Ectodermal cell (in vitro differentiated cells): ENCODE measurements at regions not wholly inside any gene's neighbourhood (a gene's known extent, or its start where the extent isn't known, plus 50 kb on each side); places are given as distances from the start of the nearest gene placed in this dataset.

Source experiments
- H3K27ac ChIP-seq: 2 replicates; pipeline ENCODE4 v1.7.0; 2013; ENCODE audit warnings: mild to moderate bottlenecking, low read depth, low read length; ENCODE audit not compliant: insufficient read depth, poor library complexity, severe bottlenecking
- H3K27me3 ChIP-seq: 2 replicates; pipeline ENCODE4 v1.7.0; 2013; ENCODE audit warnings: mild to moderate bottlenecking, low read length; ENCODE audit not compliant: insufficient read depth, control insufficient read depth, poor library complexity, severe bottlenecking
- H3K36me3 ChIP-seq: one replicate; pipeline ENCODE4 v1.7.0; 2013; ENCODE audit warnings: low read length; ENCODE audit not compliant: control insufficient read depth, insufficient read depth
- H3K4me1 ChIP-seq: one replicate; pipeline ENCODE4 v1.7.0; 2013; ENCODE audit warnings: low read length; ENCODE audit not compliant: control insufficient read depth, insufficient read depth
- H3K4me3 ChIP-seq: 2 replicates; pipeline ENCODE4 v1.7.0; 2013; ENCODE audit warnings: low read depth, low read length, control low read depth; ENCODE audit not compliant: insufficient read depth
- H3K9me3 ChIP-seq: 2 replicates; pipeline ENCODE4 v1.7.0; 2013; ENCODE audit warnings: mild to moderate bottlenecking, low read length, moderate library complexity; ENCODE audit not compliant: control insufficient read depth
- WGBS, 2 experiments: methylation state at CpG; one replicate each; pipeline ENCODE4 v1.1.7; 2013; ENCODE audit warnings: missing lambda C conversion rate in 2 of 2; 5-methylcytosine and 5-hydroxymethylcytosine counted together

GRCh38 chr16:64440005-64440404 is 681.9 kb downstream of the CDH11 start:
- H3K4me3 ChIP-seq: no peak overlapping the region
- H3K27ac ChIP-seq: no peak overlapping the region
- H3K36me3 ChIP-seq: no peaks in the 10 kb centered on the region
- H3K9me3 ChIP-seq: no peaks in the 10 kb centered on the region
- no peaks in the 10 kb centered on the region for H3K27me3 ChIP-seq
- 87 to 93% methylated on average over 3 to 5 of the region's 5 CpGs for whole genome bisulfite sequencing, 2 experiments
- no peaks in the 10 kb centered on the region for H3K4me1 ChIP-seq

- H3K27me3 ChIP-seq: no peaks in the 10 kb centered on the region
- 88 to 91% methylated on average over 8 of the region's 9 CpGs for WGBS, 2 experiments
- H3K4me3 ChIP-seq: no peak overlapping the region
- no peak overlapping the region for H3K27ac ChIP-seq
- no peaks in the 10 kb centered on the region for H3K9me3 ChIP-seq
- no peaks in the 10 kb centered on the region for H3K36me3 ChIP-seq
- no peaks in the 10 kb centered on the region for H3K4me1 ChIP-seq
Observed at GRCh38 chr16:64437706-64438324, 684.0 kb downstream of the CDH11 start.

- 92 to 94% methylated on average over 4 of the region's 4 CpGs for WGBS, 2 experiments
- H3K4me3 ChIP-seq: no peak overlapping the region
- H3K36me3 ChIP-seq: no peaks in the 10 kb centered on the region
- H3K27me3 ChIP-seq: no peaks in the 10 kb centered on the region
- H3K9me3 ChIP-seq: no peaks in the 10 kb centered on the region
- no peak overlapping the region for H3K27ac ChIP-seq
- H3K4me1 ChIP-seq: no peaks in the 10 kb centered on the region
Observed at GRCh38 chr16:64434526-64435069, 687.3 kb downstream of the CDH11 start.

GRCh38 chr16:64428463-64429113 is 693.3 kb downstream of the CDH11 start:
- no peaks in the 10 kb centered on the region for H3K36me3 ChIP-seq
- H3K4me3 ChIP-seq: no peak overlapping the region
- WGBS, 2 experiments: 83 to 89% methylated on average over 5 of the region's 5 CpGs
- no peaks in the 10 kb centered on the region for H3K9me3 ChIP-seq
- H3K27ac ChIP-seq: no peak overlapping the region
- no peaks in the 10 kb centered on the region for H3K4me1 ChIP-seq
- H3K27me3 ChIP-seq: no peaks in the 10 kb centered on the region

DNA sequence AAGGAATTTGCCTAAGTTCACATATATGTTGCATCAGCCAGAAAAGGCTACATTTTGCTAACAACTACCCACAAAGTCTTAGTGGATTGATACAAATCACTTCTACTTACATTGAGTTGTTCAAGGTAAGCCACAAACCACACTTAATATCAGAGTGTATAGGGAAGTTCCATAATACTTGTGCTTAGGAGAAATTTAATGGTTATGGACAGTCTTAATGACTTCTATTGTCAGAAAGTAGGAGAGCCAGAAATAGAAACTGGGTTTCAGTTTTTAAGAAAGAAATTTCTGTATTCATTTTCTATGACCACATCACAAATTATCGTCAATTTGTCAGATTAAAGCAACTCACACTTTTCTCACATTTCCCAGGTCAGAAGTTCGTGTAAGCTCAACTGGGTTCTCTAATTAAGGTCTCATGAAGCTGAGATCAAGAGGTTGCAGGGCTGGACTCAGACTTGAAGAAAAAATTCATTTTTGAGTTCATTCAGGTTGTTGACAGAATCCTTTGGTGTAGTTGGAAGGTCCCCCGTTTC is 695.7 kb downstream of the CDH11 start:
- Histone ChIP-seq H3K27me3 (no peaks in the 10 kb centered on the region), H3K36me3 (no peaks in the 10 kb centered on the region), H3K4me1 (no peaks in the 10 kb centered on the region), H3K4me3 (no peak overlapping the region), H3K27ac (no peak overlapping the region), H3K9me3 (no peaks in the 10 kb centered on the region)
- WGBS, 2 experiments: 86 to 95% methylated on average over 3 of the region's 3 CpGs

GRCh38 chr16:64425381-64425780 is 696.5 kb downstream of the CDH11 start:
- no peaks in the 10 kb centered on the region for H3K36me3 ChIP-seq

DNA sequence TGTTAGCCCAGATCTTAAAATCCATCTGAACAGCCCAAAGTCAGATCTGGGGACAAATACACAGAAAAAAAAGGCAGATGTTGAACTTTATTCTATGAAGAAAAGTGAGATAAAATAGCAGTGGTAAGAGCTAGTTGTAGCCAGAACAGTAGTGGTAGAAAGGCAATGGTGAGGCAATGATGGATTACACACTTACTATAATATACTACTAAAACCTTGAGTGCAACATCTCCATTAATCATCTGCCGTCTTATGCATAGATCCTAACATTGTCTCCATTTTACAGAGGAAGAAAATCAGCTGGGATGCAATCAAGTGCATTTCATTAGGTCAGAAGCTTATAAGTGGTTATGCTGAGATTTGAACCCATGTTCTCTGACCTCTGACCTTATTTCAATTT is 699.6 kb downstream of the CDH11 start:
- no peaks in the 10 kb centered on the region for H3K4me1 ChIP-seq
- H3K27ac ChIP-seq: no peak overlapping the region
- no peak overlapping the region for H3K4me3 ChIP-seq
- no peaks in the 10 kb centered on the region for H3K27me3 ChIP-seq
- H3K9me3 ChIP-seq: no peaks in the 10 kb centered on the region
- no peaks in the 10 kb centered on the region for H3K36me3 ChIP-seq
- WGBS, 2 experiments: 100% methylated on average over 1 of the region's 1 CpG

More at GRCh38 chr16:64425381-64425780, 696.5 kb downstream of the CDH11 start:
- Histone ChIP-seq H3K27me3 (no peaks in the 10 kb centered on the region), H3K27ac (no peak overlapping the region), H3K9me3 (no peaks in the 10 kb centered on the region), H3K4me1 (no peaks in the 10 kb centered on the region), H3K4me3 (no peak overlapping the region)

DNA sequence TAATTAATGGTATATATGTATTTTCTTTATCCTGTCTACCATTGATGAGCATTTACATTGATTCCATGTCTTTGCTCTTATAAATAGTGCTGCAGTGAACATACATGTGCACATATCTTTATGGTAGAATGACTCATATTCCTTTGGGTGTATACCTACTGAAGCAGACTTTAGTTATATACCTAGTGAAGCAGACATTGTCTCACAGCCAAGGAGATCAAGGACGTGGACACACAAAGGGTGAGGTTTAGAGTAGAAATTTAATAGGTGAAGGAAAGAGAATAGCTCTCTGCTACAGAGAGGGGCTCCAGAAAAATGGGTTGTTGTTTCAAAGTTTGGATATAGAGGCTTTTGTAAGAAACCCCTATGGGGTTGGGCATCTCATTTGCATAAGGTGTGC is 700.3 kb downstream of the CDH11 start:
- 85 to 97% methylated on average over 1 of the region's 1 CpG for WGBS, 2 experiments
- Histone ChIP-seq H3K9me3 (no peaks in the 10 kb centered on the region), H3K27me3 (no peaks in the 10 kb centered on the region), H3K27ac (no peak overlapping the region), H3K36me3 (no peaks in the 10 kb centered on the region), H3K4me3 (no peak overlapping the region), H3K4me1 (no peaks in the 10 kb centered on the region)

GRCh38 chr16:64419832-64420231 is 702.0 kb downstream of the CDH11 start:
- no peaks in the 10 kb centered on the region for H3K4me1 ChIP-seq
- H3K27me3 ChIP-seq: no peaks in the 10 kb centered on the region
- H3K9me3 ChIP-seq: no peaks in the 10 kb centered on the region
- no peak overlapping the region for H3K27ac ChIP-seq
- no peak overlapping the region for H3K4me3 ChIP-seq
- H3K36me3 ChIP-seq: no peaks in the 10 kb centered on the region
- WGBS, 2 experiments: 89 to 99% methylated on average over 4 of the region's 4 CpGs

- no peaks in the 10 kb centered on the region for H3K9me3 ChIP-seq
- H3K4me3 ChIP-seq: no peak overlapping the region
- no peaks in the 10 kb centered on the region for H3K4me1 ChIP-seq
- H3K36me3 ChIP-seq: no peaks in the 10 kb centered on the region
- no peaks in the 10 kb centered on the region for H3K27me3 ChIP-seq
- no peak overlapping the region for H3K27ac ChIP-seq
- WGBS, 2 experiments: 93 to 96% methylated on average over 1 of the region's 1 CpG
Observed at GRCh38 chr16:64417711-64418227, 704.1 kb downstream of the CDH11 start.
